Erythroblast (primary cell): ENCODE measurements at regions not wholly inside any gene's neighbourhood (a gene's known extent, or its start where the extent isn't known, plus 50 kb on each side); places are given as distances from the start of the nearest gene placed in this dataset.

Experiments used
- GATA1 ChIP-seq: IDR thresholded peaks from 2 replicates; pipeline ENCODE4 v1.6.1; 2011; ENCODE audit warnings: low read depth, mild to moderate bottlenecking, control low read depth, low read length, moderate library complexity
- POLR2A ChIP-seq: IDR thresholded peaks from 2 replicates; pipeline ENCODE4 v1.6.1; 2011; ENCODE audit warnings: mild to moderate bottlenecking, low read length

DNA sequence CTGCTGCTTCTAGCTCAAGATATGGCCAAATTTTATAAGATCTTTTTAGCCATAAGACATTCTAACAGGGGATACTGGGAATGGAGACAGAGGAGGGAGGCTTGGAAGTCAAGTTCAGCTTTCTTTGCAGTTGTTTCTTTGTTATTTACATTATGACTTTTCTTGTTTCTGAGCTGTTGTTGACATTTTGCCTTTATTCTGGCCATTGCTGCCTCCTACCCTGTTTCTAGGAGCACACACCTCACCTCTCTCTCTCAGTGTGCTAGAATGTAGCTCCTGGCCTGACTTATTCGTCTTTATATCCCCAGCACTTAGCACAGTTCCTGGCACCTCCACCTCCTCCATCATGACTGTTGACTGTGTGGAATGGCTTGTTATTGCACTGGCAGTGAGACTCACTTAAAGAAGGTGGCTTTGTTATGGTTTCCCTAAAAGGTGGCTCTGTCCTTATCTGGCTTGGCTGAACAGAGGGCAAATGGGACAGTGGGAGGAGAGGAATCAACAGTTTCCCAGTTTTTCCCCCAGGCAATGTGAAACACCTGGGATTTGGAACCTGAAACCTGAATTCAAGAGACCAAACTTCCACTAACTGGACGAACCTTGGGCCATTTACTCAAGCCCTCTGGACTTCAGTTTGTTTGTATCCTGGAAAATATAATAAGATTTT is 76.1 kb upstream of the PPP2R5A start:
- no peak for TF ChIP-seq POLR2A
- no peak for TF ChIP-seq GATA1
